Calu3 (cell line): ENCODE measurements at regions not wholly inside any gene's neighbourhood (a gene's known extent, or its start where the extent isn't known, plus 50 kb on each side); places are given as distances from the start of the nearest gene placed in this dataset.

ENCODE experiments used
- BruUV-seq: library from RNA; stranded (reverse); fragments of 400-500 nt; replicated peaks from 2 replicates; lab custom pipeline; 2021; lab: Mats Ljungman, UMichigan
- CTCF ChIA-PET: fragments of 300-600 bp; sonication (Branson Sonifier 250); formaldehyde crosslinking; loops from one replicate; lab custom pipeline; 2022; ENCODE audit warnings: antibody characterized with exemption; lab: Charles Lee
- DNase-seq: peaks from one replicate; pipeline ENCODE4 v3.0.0; 2022
- H3K27ac Mint-ChIP-seq: one replicate; pipeline ENCODE4 v1.8.0; 2022; ENCODE audit warnings: mixed read lengths; ENCODE audit not compliant: unreplicated experiment
- H3K27me3 Mint-ChIP-seq: one replicate; pipeline ENCODE4 v1.8.0; 2022; ENCODE audit warnings: mixed read lengths; ENCODE audit not compliant: unreplicated experiment
- H3K36me3 Mint-ChIP-seq: one replicate; pipeline ENCODE4 v1.8.0; 2022; ENCODE audit warnings: mild to moderate bottlenecking, moderate library complexity, mixed read lengths; ENCODE audit not compliant: insufficient read depth, unreplicated experiment
- H3K4me1 Mint-ChIP-seq: one replicate; pipeline ENCODE4 v1.8.0; 2022; ENCODE audit warnings: mild to moderate bottlenecking, low read depth, mixed read lengths; ENCODE audit not compliant: unreplicated experiment
- H3K4me3 Mint-ChIP-seq: one replicate; pipeline ENCODE4 v1.8.0; 2022; ENCODE audit warnings: mild to moderate bottlenecking, low read depth, moderate library complexity, mixed read lengths; ENCODE audit not compliant: unreplicated experiment
- H3K9me3 Mint-ChIP-seq: one replicate; pipeline ENCODE4 v1.8.0; 2022; ENCODE audit warnings: low read depth, mixed read lengths; ENCODE audit not compliant: unreplicated experiment
- intact Hi-C: fragments of 100-400 bp; cut with micrococcal nuclease; formaldehyde crosslinking; loops from one replicate; pipeline ENCODE4 v1.10.0; 2022; ENCODE audit not compliant: unreplicated experiment
- TF ChIP-seq, protein P1 (sequence below): fragments of 200-600 bp; IDR thresholded peaks from one replicate; pipeline ENCODE4 v1.8.0; 2022; ENCODE audit warnings: antibody characterized with exemption; ENCODE audit not compliant: unreplicated experiment

DNA sequence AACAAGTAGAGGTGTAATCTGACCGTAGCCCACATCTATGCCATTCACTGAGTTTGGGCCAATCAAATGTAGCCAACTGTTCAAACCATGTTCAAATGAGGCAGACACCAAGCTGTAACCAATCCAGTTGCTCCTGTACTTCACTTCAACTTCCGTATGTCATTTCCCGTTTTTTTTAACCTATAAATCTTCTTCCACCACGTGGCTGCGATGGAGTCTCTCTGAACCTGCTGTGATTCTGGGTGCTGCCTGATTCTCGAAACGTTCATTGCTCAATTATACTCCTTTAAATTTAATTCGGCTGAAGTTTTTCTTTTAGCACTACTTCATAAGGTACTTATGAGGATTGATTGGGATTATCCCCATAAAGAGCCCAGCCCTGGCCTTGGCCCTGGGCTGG lies 179.7 kb downstream of the PIK3R1 start:
- DNase-seq: no peak
- H3K27me3 Mint-ChIP-seq: no peaks in the 10 kb centered on the region
- BruUV-seq: no TSS peak
- intact Hi-C loops: loop anchor here (5.0 to 10.0 kb wide), 2 partner anchors 61 to 623 kb away; no protein-coding TSS in a partner anchor
- H3K4me1 Mint-ChIP-seq: peaks cover 28% of the 10 kb centered on the region
- H3K36me3 Mint-ChIP-seq: peaks cover 14% of the 10 kb centered on the region
- TF ChIP-seq, protein P1, sequence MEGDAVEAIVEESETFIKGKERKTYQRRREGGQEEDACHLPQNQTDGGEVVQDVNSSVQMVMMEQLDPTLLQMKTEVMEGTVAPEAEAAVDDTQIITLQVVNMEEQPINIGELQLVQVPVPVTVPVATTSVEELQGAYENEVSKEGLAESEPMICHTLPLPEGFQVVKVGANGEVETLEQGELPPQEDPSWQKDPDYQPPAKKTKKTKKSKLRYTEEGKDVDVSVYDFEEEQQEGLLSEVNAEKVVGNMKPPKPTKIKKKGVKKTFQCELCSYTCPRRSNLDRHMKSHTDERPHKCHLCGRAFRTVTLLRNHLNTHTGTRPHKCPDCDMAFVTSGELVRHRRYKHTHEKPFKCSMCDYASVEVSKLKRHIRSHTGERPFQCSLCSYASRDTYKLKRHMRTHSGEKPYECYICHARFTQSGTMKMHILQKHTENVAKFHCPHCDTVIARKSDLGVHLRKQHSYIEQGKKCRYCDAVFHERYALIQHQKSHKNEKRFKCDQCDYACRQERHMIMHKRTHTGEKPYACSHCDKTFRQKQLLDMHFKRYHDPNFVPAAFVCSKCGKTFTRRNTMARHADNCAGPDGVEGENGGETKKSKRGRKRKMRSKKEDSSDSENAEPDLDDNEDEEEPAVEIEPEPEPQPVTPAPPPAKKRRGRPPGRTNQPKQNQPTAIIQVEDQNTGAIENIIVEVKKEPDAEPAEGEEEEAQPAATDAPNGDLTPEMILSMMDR: no peak
- CTCF ChIA-PET: interaction anchor here (0.6 to 1.6 kb wide), 11 partner anchors 36 to 123 kb away, joined by 3 to 10 read pairs (median 3); no protein-coding TSS in a partner anchor
- peaks cover 13% of the 10 kb centered on the region for H3K9me3 Mint-ChIP-seq
- H3K27ac Mint-ChIP-seq: peak overlapping the region; percentile 92
- peak overlapping the region; percentile 61 for H3K4me3 Mint-ChIP-seq

DNA sequence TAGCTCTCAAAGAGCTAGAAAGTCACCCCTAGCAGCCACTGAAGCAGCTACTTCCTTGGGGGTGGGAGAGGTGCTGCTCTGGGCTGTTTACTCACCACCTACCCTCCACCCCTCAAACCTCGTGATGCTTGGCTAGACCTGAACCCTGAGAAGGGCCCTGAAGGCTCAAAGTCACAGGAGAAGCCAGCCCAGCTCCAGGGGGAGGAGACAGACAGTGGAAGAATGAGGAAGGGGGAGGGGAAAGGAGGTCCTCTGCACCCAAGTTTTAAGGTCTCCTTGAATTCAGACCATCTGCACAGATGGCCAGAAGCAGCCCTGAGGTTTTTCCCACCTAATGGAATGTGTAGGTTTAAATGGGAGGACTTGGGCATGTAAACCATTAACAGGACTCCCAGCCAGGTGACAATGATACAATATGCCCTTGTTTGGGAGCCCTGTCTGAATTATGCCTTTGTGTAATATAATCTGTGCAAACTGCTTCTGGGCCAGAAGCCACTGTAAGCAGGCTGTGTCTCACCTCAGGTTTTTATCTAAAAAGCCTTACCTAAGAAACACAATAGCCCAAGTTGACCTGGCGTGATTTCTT lies 180.5 kb downstream of the PIK3R1 start:
- CTCF ChIA-PET: interaction anchor here (0.6 to 1.6 kb wide), 12 partner anchors 29 to 124 kb away, joined by 3 to 10 read pairs (median 4); no protein-coding TSS in a partner anchor
- Mint-ChIP-seq H3K9me3 (peaks cover 14% of the 10 kb centered on the region), H3K27ac (peak overlapping the region; percentile 92), H3K27me3 (no peaks in the 10 kb centered on the region), H3K36me3 (peaks cover 14% of the 10 kb centered on the region), H3K4me3 (peak overlapping the region; percentile 61), H3K4me1 (peaks cover 28% of the 10 kb centered on the region)
- TF ChIP-seq, protein P1: no peak
- no TSS peak for BruUV-seq
- intact Hi-C loops: loop anchor here (1.0 to 10.0 kb wide), 5 partner anchors 38 to 624 kb away; no protein-coding TSS in a partner anchor
- peak; percentile 86 for DNase-seq

DNA sequence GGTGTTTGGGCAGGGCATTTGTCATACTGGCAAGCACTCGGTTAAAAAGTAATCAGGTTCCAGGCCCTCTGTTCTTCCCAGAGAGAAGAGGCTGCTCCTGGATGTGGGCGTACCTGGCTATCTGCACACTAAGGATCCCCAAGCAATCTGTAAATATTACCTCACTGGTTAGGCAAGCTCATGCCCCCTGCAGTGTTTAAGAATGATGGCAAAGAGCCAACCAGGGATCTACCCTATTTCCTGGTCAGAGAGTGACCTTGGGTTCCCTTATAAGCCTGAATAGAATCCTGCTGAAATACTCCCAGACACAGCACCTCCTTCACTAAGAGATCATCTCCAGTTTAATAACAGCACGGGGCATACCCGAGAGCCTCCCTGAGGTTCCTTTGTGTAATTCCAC lies 181.2 kb downstream of the PIK3R1 start:
- DNase-seq: peak; percentile 80
- TF ChIP-seq, protein P1: no peak
- Mint-ChIP-seq H3K9me3 (peaks cover 14% of the 10 kb centered on the region), H3K4me3 (peak overlapping the region; percentile 61), H3K27ac (peak overlapping the region; percentile 92), H3K27me3 (no peaks in the 10 kb centered on the region), H3K36me3 (peaks cover 14% of the 10 kb centered on the region), H3K4me1 (peaks cover 28% of the 10 kb centered on the region)
- intact Hi-C loops: loop anchor here (1.0 to 10.0 kb wide), 5 partner anchors 38 to 624 kb away; no protein-coding TSS in a partner anchor
- CTCF ChIA-PET: interaction anchor here (1.0 to 1.6 kb wide), 4 partner anchors 28 to 110 kb away, joined by 4 to 10 read pairs (median 6); no protein-coding TSS in a partner anchor
- BruUV-seq: no TSS peak

DNA sequence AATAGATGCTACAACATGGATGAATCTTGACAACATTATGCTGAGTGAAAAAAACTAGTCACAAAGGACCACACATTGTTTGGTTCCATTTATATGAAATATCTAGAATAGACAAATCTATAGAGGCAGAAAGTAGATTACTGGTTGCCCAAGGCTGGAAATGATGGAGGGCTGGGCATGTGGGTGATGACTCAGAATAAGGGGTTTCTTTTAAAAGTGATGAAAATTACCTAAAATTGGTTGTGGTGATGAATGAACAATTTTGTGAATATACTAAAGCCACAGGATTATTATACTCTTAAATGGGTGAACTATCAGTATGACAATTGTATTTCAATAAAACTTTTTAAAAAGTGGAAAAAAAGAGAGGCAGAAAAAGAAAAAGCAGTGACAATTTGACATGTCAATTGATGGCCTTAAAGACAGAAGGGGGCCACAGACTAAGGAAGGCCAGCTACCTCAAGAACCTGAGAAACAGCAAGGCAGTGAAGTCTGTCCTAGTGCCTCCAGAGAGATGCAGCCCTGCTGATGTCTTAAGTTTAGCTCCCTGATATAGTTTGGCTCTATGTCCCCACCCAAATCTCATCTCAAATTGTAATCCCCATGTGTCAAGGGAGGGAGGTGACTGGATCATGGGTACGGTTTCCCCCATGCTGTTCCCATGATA lies 182.7 kb downstream of the PIK3R1 start:
- BruUV-seq: no TSS peak
- CTCF ChIA-PET: no interaction called here
- H3K27me3 Mint-ChIP-seq: no peaks in the 10 kb centered on the region
- peaks cover 14% of the 10 kb centered on the region for H3K9me3 Mint-ChIP-seq
- H3K36me3 Mint-ChIP-seq: peaks cover 14% of the 10 kb centered on the region
- H3K27ac Mint-ChIP-seq: no peak overlapping the region
- intact Hi-C loops: loop anchor here (5.0 to 10.0 kb wide), 2 partner anchors 63 to 626 kb away; no protein-coding TSS in a partner anchor
- TF ChIP-seq, protein P1: no peak
- peaks cover 28% of the 10 kb centered on the region for H3K4me1 Mint-ChIP-seq
- H3K4me3 Mint-ChIP-seq: no peak overlapping the region
- DNase-seq: no peak
